HepG2 (cell line): ENCODE measurements at regions not wholly inside any gene's neighbourhood (a gene's known extent, or its start where the extent isn't known, plus 50 kb on each side); places are given as distances from the start of the nearest gene placed in this dataset.

Source experiments
- AKNA ChIP-seq: sonication (generic); formaldehyde crosslinking; IDR thresholded peaks from 2 replicates; pipeline ENCODE4 v1.4.0; 2020; ENCODE audit warnings: missing genetic modification reagents, borderline replicate concordance
- ATF1 ChIP-seq: IDR thresholded peaks from 2 replicates; pipeline ENCODE4 v1.6.1; 2016; ENCODE audit warnings: mild to moderate bottlenecking, control low read depth
- BATF2 ChIP-seq: sonication (generic); formaldehyde crosslinking; IDR thresholded peaks from 2 replicates; pipeline ENCODE4 v1.8.0; 2022; ENCODE audit warnings: mild to moderate bottlenecking, missing genetic modification reagents, moderate library complexity
- CREB1 ChIP-seq, 2 experiments: fragments of 450-650 bp in 1 of 2; IDR thresholded peaks; 2 replicates each; pipeline ENCODE4 v1.6.1; 2016 to 2017; ENCODE audit warnings: control low read depth in 1 of 2, mild to moderate bottlenecking in 1 of 2, missing compliant biosample characterization in 1 of 2, missing genetic modification characterization in 1 of 2
- GZF1 ChIP-seq: sonication (generic); formaldehyde crosslinking; IDR thresholded peaks from 2 replicates; pipeline ENCODE4 v1.5.1; 2020; ENCODE audit warnings: mild to moderate bottlenecking, missing genetic modification reagents
- KAT8 ChIP-seq: IDR thresholded peaks from 2 replicates; pipeline ENCODE4 v1.6.1; 2016; ENCODE audit warnings: missing genetic modification reagents, missing compliant biosample characterization
- KDM6A ChIP-seq: IDR thresholded peaks from 2 replicates; pipeline ENCODE4 v1.6.1; 2016; ENCODE audit warnings: low read depth
- PTBP1 ChIP-seq: fragments of 200-400 bp; formaldehyde crosslinking; IDR thresholded peaks from 2 replicates; pipeline ENCODE4 v1.6.1; 2018; ENCODE audit warnings: low read length, low read depth; ENCODE audit not compliant: poor library complexity, severe bottlenecking
- RNF2 ChIP-seq: fragments of 450-650 bp; conservative IDR thresholded peaks from 2 replicates; pipeline ENCODE4 v1.6.1; 2016; ENCODE audit warnings: low read depth
- RNF219 ChIP-seq: sonication (generic); formaldehyde crosslinking; IDR thresholded peaks from 2 replicates; pipeline ENCODE4 v1.5.0; 2020; ENCODE audit warnings: mild to moderate bottlenecking, missing genetic modification reagents
- TSC22D2 ChIP-seq: sonication (generic); formaldehyde crosslinking; IDR thresholded peaks from 2 replicates; pipeline ENCODE4 v1.5.1; 2020; ENCODE audit warnings: missing genetic modification reagents, mild to moderate bottlenecking, borderline replicate concordance
- ZNF251 ChIP-seq: sonication (generic); formaldehyde crosslinking; IDR thresholded peaks from 2 replicates; pipeline ENCODE4 v1.9.0; 2021; ENCODE audit warnings: mild to moderate bottlenecking, missing genetic modification reagents
- ZNF678 ChIP-seq: sonication (generic); formaldehyde crosslinking; IDR thresholded peaks from 2 replicates; pipeline ENCODE4 v1.4.0; 2020; ENCODE audit warnings: mild to moderate bottlenecking, missing genetic modification reagents

GRCh38 chr12:74021937-74022336 lies 515.7 kb upstream of the ATXN7L3B start (continued):
- TF ChIP-seq BATF2 (CRISPR knock-in tag), result no peak
- no peak for TF ChIP-seq GZF1
- no peak for TF ChIP-seq ZNF251 (CRISPR knock-in tag)
- TF ChIP-seq RNF219 (CRISPR knock-in tag), result no peak
- no peak for TF ChIP-seq RNF2
- no peak for TF ChIP-seq PTBP1
- no peak for TF ChIP-seq KAT8 (CRISPR knock-in tag)
- peak; percentile 9; the same call in 1 of the 2 replicates for TF ChIP-seq CREB1 (IDR thresholded peaks at IDR 0.05)
- TF ChIP-seq CREB1 (CRISPR knock-in tag; IDR thresholded peaks at IDR 0.05), result no peak
- TF ChIP-seq ATF1 (CRISPR knock-in tag), result 0 out of 2 replicates have a peak, but pooled peaks have one; percentile 27
- no peak for TF ChIP-seq ZNF678
- no peak for TF ChIP-seq TSC22D2 (CRISPR knock-in tag)
- no peak for TF ChIP-seq KDM6A (CRISPR knock-in tag)
- no peak for TF ChIP-seq AKNA
- TF ChIP-seq, all 625 proteins: peak for 7
